K562 (cell line): ENCODE measurements at regions not wholly inside any gene's neighbourhood (a gene's known extent, or its start where the extent isn't known, plus 50 kb on each side); places are given as distances from the start of the nearest gene placed in this dataset.
"Not testable (repeated sequence)": the region's sequence is repeated elsewhere in the genome, so short reads cannot be mapped to it uniquely, and the experiment has no call there.

Experiments used
- ATAC-seq: fragments of 200-7000 bp; cut with Tn5 transposase; 3 replicates; pipeline ENCODE4 v1.9.1; 2020; ENCODE audit warnings: moderate library complexity
- BruUV-seq: library from RNA; stranded (reverse); fragments of 400-500 nt; replicated peaks from 2 replicates; lab custom pipeline; 2021; lab: Mats Ljungman, UMichigan
- CTCF ChIA-PET: fragments of 300-600 bp; formaldehyde crosslinking; extraction: SDS; loops from one replicate; lab custom pipeline; 2021; ENCODE audit warnings: low intra/inter-chr PET ratio; lab: Yijun Ruan, JAX
- POLR2A ChIA-PET: fragments of 300-600, 350-650 bp; sonication (Branson Sonifier 250); formaldehyde crosslinking; extraction: SDS; loops from one replicate; lab custom pipeline; 2021; ENCODE audit warnings: antibody characterized with exemption, inconsistent platforms; lab: Yijun Ruan, JAX
- DNase-seq, 4 experiments: peaks; one replicate each; pipeline versions ENCODE4 v3.0.0 to v3.0.0-alpha.2; 2011 to 2018; ENCODE audit warnings: low spot score in 3 of 4, mixed read lengths in 3 of 4; ENCODE audit errors: extremely low read depth in 1 of 4
- FAIRE-seq: peaks from 2 replicates; lab custom pipeline; 2011; peaks lifted over from hg19 to GRCh38; lab: Jason Lieb, UNC
- H2AFZ ChIP-seq: 2 replicates; pipeline ENCODE4 v1.6.0; 2011; ENCODE audit warnings: low read depth, low read length, control low read depth, inconsistent platforms
- H3K27ac ChIP-seq: fragments of 200-600 bp; 3 replicates; pipeline ENCODE4 v1.8.0; 2011; ENCODE audit warnings: low read depth, mild to moderate bottlenecking, control low read depth, inconsistent platforms, low read length, moderate library complexity, mixed read lengths; ENCODE audit errors: extremely low read depth
- H3K27me3 ChIP-seq, 2 experiments: fragments of 300-600 bp in 1 of 2; 2 replicates in 1 of 2; 3 replicates in 1 of 2; pipeline versions ENCODE4 v1.6.0 to v1.8.0; 2011; ENCODE audit warnings: inconsistent platforms in 2 of 2, low read length in 2 of 2, mild to moderate bottlenecking in 1 of 2, mixed read lengths in 1 of 2, moderate library complexity in 1 of 2; ENCODE audit not compliant: control insufficient read depth in 2 of 2, insufficient read depth in 2 of 2
- H3K36me3 ChIP-seq: fragments of 300-600 bp; 3 replicates; pipeline ENCODE4 v1.8.0; 2011; ENCODE audit warnings: mild to moderate bottlenecking, low read length, inconsistent platforms; ENCODE audit not compliant: control insufficient read depth, insufficient read depth
- H3K4me1 ChIP-seq, 2 experiments: fragments of 200-600 bp in 1 of 2; replicated peaks in 1 of 2; 2 replicates in 1 of 2; 3 replicates in 1 of 2; pipeline versions ENCODE4 v1.5.1 to v1.8.0; 2011; ENCODE audit warnings: inconsistent platforms in 2 of 2, low read length in 2 of 2, mild to moderate bottlenecking in 1 of 2, mixed read lengths in 1 of 2, moderate library complexity in 1 of 2; ENCODE audit not compliant: control insufficient read depth in 2 of 2, insufficient read depth in 2 of 2
- H3K4me2 ChIP-seq: 2 replicates; pipeline ENCODE4 v1.6.1; 2011; ENCODE audit warnings: low read length, control low read depth, inconsistent platforms, mixed read lengths; ENCODE audit not compliant: insufficient read depth
- H3K4me3 ChIP-seq: fragments of 200-600 bp; sonication (generic), shearing (Covaris generic); 2 replicates; pipeline ENCODE4 v1.5.1; 2016; ENCODE audit warnings: control low read depth, inconsistent platforms
- H3K79me2 ChIP-seq: fragments of 200-600 bp; 3 replicates; pipeline ENCODE4 v1.8.0; 2011; ENCODE audit warnings: low read length, inconsistent platforms; ENCODE audit not compliant: control insufficient read depth, insufficient read depth
- H3K9ac ChIP-seq, 2 experiments: 2 replicates each; pipeline versions ENCODE4 v1.6.0 to v1.6.1; 2011; ENCODE audit warnings: low read depth in 2 of 2, low read length in 2 of 2, control low read depth in 1 of 2, inconsistent platforms in 1 of 2, mild to moderate bottlenecking in 1 of 2, mixed read lengths in 1 of 2; ENCODE audit not compliant: insufficient read depth in 1 of 2
- H3K9me1 ChIP-seq: one replicate; pipeline ENCODE4 v1.6.0; 2011; ENCODE audit warnings: inconsistent platforms, mild to moderate bottlenecking, low read length, moderate library complexity; ENCODE audit not compliant: control insufficient read depth, insufficient read depth
- H3K9me3 ChIP-seq: replicated peaks from 2 replicates; pipeline ENCODE4 v1.5.1; 2011; ENCODE audit warnings: low read depth, low read length, inconsistent platforms; ENCODE audit not compliant: control insufficient read depth, insufficient read depth
- H4K20me1 ChIP-seq: replicated peaks from 2 replicates; pipeline ENCODE4 v1.6.1; 2011; ENCODE audit warnings: low read length, inconsistent platforms, mixed read lengths; ENCODE audit not compliant: control insufficient read depth, insufficient read depth
- WGBS: fragments of 100-300 bp; shearing (Covaris generic); methylation state at CpG from one replicate; pipeline ENCODE4 v1.1.6; 2016; ENCODE audit warnings: low coverage, mixed read lengths; ENCODE audit not compliant: insufficient coverage; ENCODE audit errors: missing lambda C conversion rate; 5-methylcytosine and 5-hydroxymethylcytosine counted together
- in situ Hi-C: fragments of 300-500 bp; cut with MboI; formaldehyde crosslinking; loops from 4 replicates; pipeline ENCODE4 v1.15.0; 2018; ENCODE audit warnings: inconsistent platforms, mixed read lengths
- intact Hi-C: fragments of 100-400 bp; cut with micrococcal nuclease; formaldehyde crosslinking; loops from 2 replicates; pipeline ENCODE4 v1.14.2; 2022

GRCh38 chr15:84531709-84532367 is 69.0 kb upstream of the ZSCAN2 start:
- H3K4me2 ChIP-seq, intact Hi-C loops: not testable (repeated sequence)

GRCh38 chr15:84533705-84534104 is 67.1 kb upstream of the ZSCAN2 start:
- H3K27me3 ChIP-seq, H3K9ac ChIP-seq, DNase-seq, intact Hi-C loops, H3K4me2 ChIP-seq, CTCF ChIA-PET, H3K27ac ChIP-seq, ATAC-seq, H2AFZ ChIP-seq, H4K20me1 ChIP-seq, H3K79me2 ChIP-seq, H3K4me1 ChIP-seq, H3K4me3 ChIP-seq, POLR2A ChIA-PET, H3K36me3 ChIP-seq, H3K9me3 ChIP-seq, BruUV-seq, in situ Hi-C loops, FAIRE-seq, H3K9me1 ChIP-seq: not testable (repeated sequence)
- WGBS: 73% methylated on average over 2 of the region's 2 CpGs

More at GRCh38 chr15:84531709-84532367, 69.0 kb upstream of the ZSCAN2 start:
- FAIRE-seq, BruUV-seq, H3K9me1 ChIP-seq, H3K27ac ChIP-seq, ATAC-seq, H3K4me1 ChIP-seq, H3K4me3 ChIP-seq, H3K9me3 ChIP-seq, H3K36me3 ChIP-seq, H3K27me3 ChIP-seq, CTCF ChIA-PET, in situ Hi-C loops, H3K79me2 ChIP-seq, H3K9ac ChIP-seq, H2AFZ ChIP-seq, H4K20me1 ChIP-seq, DNase-seq: not testable (repeated sequence)
- 87% methylated on average over 3 of the region's 3 CpGs for WGBS
- POLR2A ChIA-PET: interaction anchor here (1.2 kb wide), 1 partner anchor 15 kb away, joined by 3 read pairs; no protein-coding TSS in a partner anchor
